ENCODE measurements at regions not wholly inside any gene's neighbourhood (a gene's known extent, or its start where the extent isn't known, plus 50 kb on each side); places are given as distances from the start of the nearest gene placed in this dataset.

DNA sequence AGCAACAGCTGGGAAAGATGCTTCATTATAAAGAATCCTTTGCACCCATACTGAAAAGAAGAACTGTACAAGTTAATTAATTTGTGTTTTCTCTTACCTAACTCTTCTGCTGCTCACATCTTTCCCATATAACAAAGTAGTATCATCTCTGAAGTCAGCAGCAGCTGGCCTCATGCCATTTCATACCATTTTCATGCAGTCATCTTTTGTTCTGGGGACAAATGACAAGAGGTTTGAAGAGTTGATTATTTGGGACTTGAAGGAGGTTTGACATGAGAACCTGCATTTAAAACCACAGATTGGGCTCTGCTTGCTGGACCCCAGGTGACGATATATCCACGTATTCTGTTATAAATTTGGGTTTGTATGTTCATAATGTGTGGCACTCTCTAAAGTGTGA, 430.3 kb downstream of the SPRY1 start:
- WGBS, 2 donors = 91% methylated on average over 2 of the region's 2 CpGs
- Histone ChIP-seq H3K27me3 (no peaks in the 10 kb centered on the region), H3K4me1 (peaks cover 0 to 14% (median 7%) of the 10 kb centered on the region in 4 donors), H3K9me3 (no peaks in the 10 kb centered on the region), H3K36me3 (no peaks in the 10 kb centered on the region), H3K27ac (no peak overlapping the region), H3K4me3 (no peak overlapping the region)
- DNase-seq = no peak
- intact Hi-C loops (cut with DNase I) = no loop called here
- TF ChIP-seq EP300 (IDR thresholded peaks at IDR 0.05) = no peak
- TF ChIP-seq POLR2AphosphoS5 (IDR thresholded peaks at IDR 0.05) = no peak
- TF ChIP-seq POLR2A (IDR thresholded peaks at IDR 0.05) = no peak
- TF ChIP-seq, protein P1, sequence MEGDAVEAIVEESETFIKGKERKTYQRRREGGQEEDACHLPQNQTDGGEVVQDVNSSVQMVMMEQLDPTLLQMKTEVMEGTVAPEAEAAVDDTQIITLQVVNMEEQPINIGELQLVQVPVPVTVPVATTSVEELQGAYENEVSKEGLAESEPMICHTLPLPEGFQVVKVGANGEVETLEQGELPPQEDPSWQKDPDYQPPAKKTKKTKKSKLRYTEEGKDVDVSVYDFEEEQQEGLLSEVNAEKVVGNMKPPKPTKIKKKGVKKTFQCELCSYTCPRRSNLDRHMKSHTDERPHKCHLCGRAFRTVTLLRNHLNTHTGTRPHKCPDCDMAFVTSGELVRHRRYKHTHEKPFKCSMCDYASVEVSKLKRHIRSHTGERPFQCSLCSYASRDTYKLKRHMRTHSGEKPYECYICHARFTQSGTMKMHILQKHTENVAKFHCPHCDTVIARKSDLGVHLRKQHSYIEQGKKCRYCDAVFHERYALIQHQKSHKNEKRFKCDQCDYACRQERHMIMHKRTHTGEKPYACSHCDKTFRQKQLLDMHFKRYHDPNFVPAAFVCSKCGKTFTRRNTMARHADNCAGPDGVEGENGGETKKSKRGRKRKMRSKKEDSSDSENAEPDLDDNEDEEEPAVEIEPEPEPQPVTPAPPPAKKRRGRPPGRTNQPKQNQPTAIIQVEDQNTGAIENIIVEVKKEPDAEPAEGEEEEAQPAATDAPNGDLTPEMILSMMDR (IDR thresholded peaks at IDR 0.05) = no peak

GRCh38 chr4:123827511-123827910, 430.9 kb downstream of the SPRY1 start:
- H3K27ac ChIP-seq = no peak overlapping the region
- WGBS, 2 donors = 89 to 91% methylated on average over 2 of the region's 2 CpGs
- no peaks in the 10 kb centered on the region for H3K9me3 ChIP-seq
- DNase-seq = no peak
- TF ChIP-seq EP300 (IDR thresholded peaks at IDR 0.05) = no peak
- TF ChIP-seq POLR2AphosphoS5 (IDR thresholded peaks at IDR 0.05) = no peak
- TF ChIP-seq POLR2A (IDR thresholded peaks at IDR 0.05) = no peak
- TF ChIP-seq, protein P1 (IDR thresholded peaks at IDR 0.05) = no peak
- no peaks in the 10 kb centered on the region for H3K36me3 ChIP-seq
- H3K4me1 ChIP-seq = peaks cover 0 to 15% (median 7%) of the 10 kb centered on the region in 4 donors
- no peak overlapping the region for H3K4me3 ChIP-seq
- no peaks in the 10 kb centered on the region for H3K27me3 ChIP-seq
- intact Hi-C loops (cut with DNase I) = no loop called here

DNA sequence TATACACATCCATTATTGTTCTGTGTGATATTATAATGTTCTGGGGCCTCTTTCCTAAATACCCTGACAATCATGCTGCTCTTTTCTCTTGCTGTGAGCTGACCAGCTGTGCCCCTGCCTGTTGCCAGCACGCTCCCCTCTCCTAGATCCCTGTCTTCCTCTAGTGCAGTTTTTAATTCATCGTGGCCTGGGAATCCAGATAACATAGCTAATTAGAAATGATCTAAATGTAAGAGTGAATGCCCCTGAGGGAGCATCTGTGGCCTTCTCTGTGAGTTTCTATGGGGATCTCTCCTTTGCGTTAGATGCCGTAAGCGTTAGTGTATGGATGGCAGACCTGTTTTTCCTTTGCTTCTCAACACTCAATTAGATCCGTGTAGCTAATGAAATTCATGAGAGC, 434.3 kb downstream of the SPRY1 start:
- no peaks in the 10 kb centered on the region for H3K27me3 ChIP-seq
- no peak overlapping the region for H3K4me3 ChIP-seq
- intact Hi-C loops (cut with DNase I) = no loop called here
- no peaks in the 10 kb centered on the region for H3K9me3 ChIP-seq
- DNase-seq = no peak
- WGBS, 2 donors = 90 to 92% methylated on average over 6 of the region's 6 CpGs
- peak overlapping the region in 3 of 4 donors; percentile 68 to 80 (median 76) for H3K27ac ChIP-seq
- TF ChIP-seq POLR2A (IDR thresholded peaks at IDR 0.05) (no peak), EP300 (IDR thresholded peaks at IDR 0.05) (no peak), POLR2AphosphoS5 (IDR thresholded peaks at IDR 0.05) (no peak)
- TF ChIP-seq, protein P1 (IDR thresholded peaks at IDR 0.05) = no peak
- no peaks in the 10 kb centered on the region for H3K36me3 ChIP-seq
- H3K4me1 ChIP-seq = peaks cover 0 to 24% (median 17%) of the 10 kb centered on the region in 4 donors

- peak; percentile 81 for DNase-seq
Observed at GRCh38 chr4:123832173-123833026, 435.8 kb downstream of the SPRY1 start.

DNA sequence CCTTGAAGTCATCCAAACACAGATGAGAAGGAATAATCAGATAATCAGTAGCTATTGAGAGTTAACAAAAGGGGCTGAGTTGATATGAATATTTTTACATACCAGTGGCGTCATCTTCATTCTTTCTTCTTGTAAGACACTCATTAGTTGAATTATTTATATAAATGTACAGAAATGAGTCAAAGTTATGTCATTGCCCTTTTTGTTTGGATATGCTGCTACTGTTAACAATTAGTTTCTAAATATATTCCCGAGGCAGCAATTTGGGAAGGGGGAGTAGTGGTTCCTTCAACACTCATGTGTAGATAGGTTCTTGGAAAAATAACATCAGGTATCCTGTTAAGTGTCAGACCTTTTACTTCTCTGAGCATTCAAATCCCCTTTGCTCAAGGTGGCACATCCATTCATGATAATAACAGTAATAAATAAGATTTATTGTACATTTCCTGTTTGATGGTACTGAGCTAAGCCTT, 436.6 kb downstream of the SPRY1 start:
- no peaks in the 10 kb centered on the region for H3K9me3 ChIP-seq
- TF ChIP-seq, protein P1 (IDR thresholded peaks at IDR 0.05) = no peak
- no peak for TF ChIP-seq EP300 (IDR thresholded peaks at IDR 0.05)
- H3K27me3 ChIP-seq = no peaks in the 10 kb centered on the region
- H3K27ac ChIP-seq = peak overlapping the region; percentile 43 to 80 (median 72)
- H3K4me1 ChIP-seq = peaks cover 0 to 16% (median 13%) of the 10 kb centered on the region in 4 donors
- H3K4me3 ChIP-seq = no peak overlapping the region
- DNase-seq = no peak
- intact Hi-C loops (cut with DNase I) = no loop called here
- no peaks in the 10 kb centered on the region for H3K36me3 ChIP-seq
- WGBS, 2 donors = 67 to 76% methylated on average over 2 of the region's 2 CpGs

More at GRCh38 chr4:123832173-123833026, 435.8 kb downstream of the SPRY1 start:
- TF ChIP-seq POLR2AphosphoS5 (IDR thresholded peaks at IDR 0.05) (peak; percentile 24 to 68 (median 60)), EP300 (IDR thresholded peaks at IDR 0.05) (peak in 1 of 4 donors; percentile 45), POLR2A (IDR thresholded peaks at IDR 0.05) (no peak)
- Histone ChIP-seq H3K27ac (peak overlapping the region; percentile 43 to 80 (median 72)), H3K27me3 (no peaks in the 10 kb centered on the region), H3K4me3 (no peak overlapping the region), H3K36me3 (no peaks in the 10 kb centered on the region), H3K4me1 (peaks cover 0 to 16% (median 13%) of the 10 kb centered on the region in 4 donors), H3K9me3 (no peaks in the 10 kb centered on the region)
- intact Hi-C loops (cut with DNase I) = no loop called here
- WGBS, 2 donors = 73 to 84% methylated on average over 7 of the region's 7 CpGs

All from sigmoid colon (tissue), 6 donors.